GM12891 (cell line): ENCODE measurements at regions not wholly inside any gene's neighbourhood (a gene's known extent, or its start where the extent isn't known, plus 50 kb on each side); places are given as distances from the start of the nearest gene placed in this dataset.

ENCODE experiments used
- PAX5 ChIP-seq: IDR thresholded peaks from 2 replicates; pipeline ENCODE4 v1.6.1; 2011; ENCODE audit warnings: low read length, moderate library complexity, mild to moderate bottlenecking; ENCODE audit not compliant: insufficient read depth, severe bottlenecking
- POLR2A ChIP-seq: IDR thresholded peaks from 2 replicates; pipeline ENCODE4 v1.6.1; 2011; ENCODE audit warnings: low read depth, low read length, control low read depth
- POLR2AphosphoS5 ChIP-seq: IDR thresholded peaks from 2 replicates; pipeline ENCODE4 v1.6.1; 2011; ENCODE audit warnings: low read depth, low read length, control low read depth
- TAF1 ChIP-seq: IDR thresholded peaks from 2 replicates; pipeline ENCODE4 v1.6.1; 2011; ENCODE audit warnings: low read depth, low read length, control low read depth

DNA sequence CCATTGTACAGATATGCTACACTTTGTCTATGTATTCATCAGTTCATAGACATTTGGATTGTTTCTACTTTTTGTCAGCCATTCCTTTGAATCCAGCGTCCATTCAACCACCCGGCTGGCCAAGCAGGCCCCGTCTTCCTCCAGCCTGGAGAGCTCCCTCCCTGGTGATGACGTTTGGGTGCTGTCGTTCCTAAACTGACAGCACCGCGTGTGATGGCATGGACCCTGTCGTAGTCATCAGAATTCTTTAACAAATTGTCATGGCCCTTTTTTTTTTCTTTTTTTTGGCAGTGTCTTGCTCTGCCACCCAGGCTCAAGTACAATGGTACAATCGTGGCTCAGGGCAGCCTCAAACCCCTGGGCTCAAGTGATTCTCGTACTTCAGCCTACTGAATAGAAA is 138.6 kb upstream of the ERRFI1 start:
- TF ChIP-seq PAX5, result no peak
- TF ChIP-seq POLR2A, result no peak
- no peak for TF ChIP-seq TAF1
- no peak for TF ChIP-seq POLR2AphosphoS5
